HUES48 (cell line): ENCODE measurements at regions not wholly inside any gene's neighbourhood (a gene's known extent, or its start where the extent isn't known, plus 50 kb on each side); places are given as distances from the start of the nearest gene placed in this dataset.
A peak's percentile ranks its signal among the peaks of the same experiment; 100 is the strongest.
"Not testable (repeated sequence)": the region's sequence is repeated elsewhere in the genome, so short reads cannot be mapped to it uniquely, and the experiment has no call there.

Source experiments
- H3K27ac ChIP-seq: one replicate; pipeline ENCODE4 v1.7.0; 2013; ENCODE audit warnings: low read depth, low read length, inconsistent platforms
- H3K27me3 ChIP-seq: 2 replicates; pipeline ENCODE4 v1.6.1; 2013; ENCODE audit warnings: mild to moderate bottlenecking, low read length; ENCODE audit not compliant: control insufficient read depth, insufficient read depth
- H3K36me3 ChIP-seq: 2 replicates; pipeline ENCODE4 v1.6.1; 2013; ENCODE audit warnings: low read length; ENCODE audit not compliant: control insufficient read depth, insufficient read depth
- H3K4me1 ChIP-seq: 2 replicates; pipeline ENCODE4 v1.6.1; 2013; ENCODE audit warnings: mild to moderate bottlenecking, low read length; ENCODE audit not compliant: control insufficient read depth, insufficient read depth
- H3K4me3 ChIP-seq: 2 replicates; pipeline ENCODE4 v1.5.1; 2013; ENCODE audit warnings: mild to moderate bottlenecking, low read depth, low read length
- H3K9ac ChIP-seq: 2 replicates; pipeline ENCODE4 v1.6.1; 2013; ENCODE audit warnings: mild to moderate bottlenecking, low read depth, low read length, moderate library complexity
- H3K9me3 ChIP-seq: 2 replicates; pipeline ENCODE4 v1.6.1; 2013; ENCODE audit warnings: low read length; ENCODE audit not compliant: control insufficient read depth, insufficient read depth

- peak overlapping the region; percentile 30; the same call in 1 of the 2 replicates for H3K4me3 ChIP-seq
- H3K4me1 ChIP-seq, result peaks cover 42% of the 10 kb centered on the region
- H3K27ac ChIP-seq, result peak overlapping the region; percentile 36
- no peak overlapping the region for H3K9ac ChIP-seq
- H3K27me3 ChIP-seq, result no peaks in the 10 kb centered on the region
- no peaks in the 10 kb centered on the region for H3K9me3 ChIP-seq
- no peaks in the 10 kb centered on the region for H3K36me3 ChIP-seq
These were observed 211.3 kb upstream of the ARL4C start for GRCh38 chr2:234708091-234708683.

GRCh38 chr2:234706086-234706485 is 209.2 kb upstream of the ARL4C start:
- Histone ChIP-seq H3K27me3 (no peaks in the 10 kb centered on the region), H3K4me3 (no peak overlapping the region), H3K9me3 (no peaks in the 10 kb centered on the region), H3K27ac (no peak overlapping the region), H3K36me3 (no peaks in the 10 kb centered on the region), H3K9ac (no peak overlapping the region), H3K4me1 (peaks cover 37% of the 10 kb centered on the region)

GRCh38 chr2:234705108-234705507 is 208.2 kb upstream of the ARL4C start:
- Histone ChIP-seq H3K27ac (no peak overlapping the region), H3K27me3 (no peaks in the 10 kb centered on the region), H3K9ac (no peak overlapping the region), H3K36me3 (no peaks in the 10 kb centered on the region), H3K9me3 (no peaks in the 10 kb centered on the region), H3K4me3 (no peak overlapping the region), H3K4me1 (peaks cover 27% of the 10 kb centered on the region)

- Histone ChIP-seq H3K27me3 (no peaks in the 10 kb centered on the region), H3K9ac (no peak overlapping the region), H3K27ac (no peak overlapping the region), H3K9me3 (peaks cover 4% of the 10 kb centered on the region; the same call in 1 of the 2 replicates), H3K36me3 (no peaks in the 10 kb centered on the region), H3K4me3 (no peak overlapping the region), H3K4me1 (peaks cover 13% of the 10 kb centered on the region)
These were observed 206.4 kb upstream of the ARL4C start for GRCh38 chr2:234703258-234703657.

- Histone ChIP-seq H3K9me3 (peaks cover 8% of the 10 kb centered on the region), H3K4me1 (peaks cover 8% of the 10 kb centered on the region), H3K27me3 (no peaks in the 10 kb centered on the region), H3K27ac (no peak overlapping the region), H3K36me3 (no peaks in the 10 kb centered on the region), H3K4me3 (no peak overlapping the region), H3K9ac (no peak overlapping the region)
These were observed 205.9 kb upstream of the ARL4C start for GRCh38 chr2:234702731-234703225.

- peaks cover 17% of the 10 kb centered on the region for H3K9me3 ChIP-seq
- no peak overlapping the region for H3K9ac ChIP-seq
- no peaks in the 10 kb centered on the region for H3K36me3 ChIP-seq
- no peak overlapping the region for H3K4me3 ChIP-seq
- no peaks in the 10 kb centered on the region for H3K4me1 ChIP-seq
- H3K27me3 ChIP-seq, result no peaks in the 10 kb centered on the region
- no peak overlapping the region for H3K27ac ChIP-seq
These were observed 205.0 kb upstream of the ARL4C start for GRCh38 chr2:234701841-234702240.

- Histone ChIP-seq H3K36me3 (no peaks in the 10 kb centered on the region), H3K9ac (no peak overlapping the region), H3K4me1 (no peaks in the 10 kb centered on the region), H3K4me3 (no peak overlapping the region), H3K27me3 (no peaks in the 10 kb centered on the region), H3K9me3 (peaks cover 21% of the 10 kb centered on the region), H3K27ac (no peak overlapping the region)
These were observed 204.5 kb upstream of the ARL4C start for GRCh38 chr2:234701421-234701820.

- no peak overlapping the region for H3K9ac ChIP-seq
- no peak overlapping the region for H3K27ac ChIP-seq
- no peaks in the 10 kb centered on the region for H3K4me1 ChIP-seq
- H3K27me3 ChIP-seq, result no peaks in the 10 kb centered on the region
- peaks cover 40% of the 10 kb centered on the region for H3K9me3 ChIP-seq
- H3K36me3 ChIP-seq, result no peaks in the 10 kb centered on the region
- H3K4me3 ChIP-seq, result no peak overlapping the region
These were observed 202.6 kb upstream of the ARL4C start for GRCh38 chr2:234699456-234699855.

- not testable (repeated sequence) for H3K4me1 ChIP-seq, H3K27ac ChIP-seq, H3K4me3 ChIP-seq, H3K9ac ChIP-seq, H3K36me3 ChIP-seq, H3K27me3 ChIP-seq
- H3K9me3 ChIP-seq, result peaks cover 42% of the 10 kb centered on the region
These were observed 200.5 kb upstream of the ARL4C start for GRCh38 chr2:234697300-234697876.

- H3K4me1 ChIP-seq, result peaks cover under 1% of the 10 kb centered on the region; the same call in 1 of the 2 replicates
- no peak overlapping the region for H3K9ac ChIP-seq
- no peak overlapping the region for H3K27ac ChIP-seq
- H3K36me3 ChIP-seq, result no peaks in the 10 kb centered on the region
- peaks cover 42% of the 10 kb centered on the region for H3K9me3 ChIP-seq
- no peak overlapping the region for H3K4me3 ChIP-seq
- no peaks in the 10 kb centered on the region for H3K27me3 ChIP-seq
These were observed 199.1 kb upstream of the ARL4C start for GRCh38 chr2:234695981-234696380.

- no peaks in the 10 kb centered on the region for H3K27me3 ChIP-seq
- peaks cover 7% of the 10 kb centered on the region; the same call in 1 of the 2 replicates for H3K4me1 ChIP-seq
- no peak overlapping the region for H3K9ac ChIP-seq
- no peaks in the 10 kb centered on the region for H3K36me3 ChIP-seq
- H3K27ac ChIP-seq, result peak overlapping the region; percentile 49
- H3K4me3 ChIP-seq, result no peak overlapping the region
- peaks cover 42% of the 10 kb centered on the region for H3K9me3 ChIP-seq
These were observed 197.5 kb upstream of the ARL4C start for GRCh38 chr2:234694244-234695013.
